HEK293T (cell line): ENCODE measurements at regions not wholly inside any gene's neighbourhood (a gene's known extent, or its start where the extent isn't known, plus 50 kb on each side); places are given as distances from the start of the nearest gene placed in this dataset.

Source experiments
- BHLHE40 ChIP-seq: fragments of 450-650 bp; IDR thresholded peaks from 2 replicates; pipeline ENCODE4 v1.6.1; 2016; ENCODE audit warnings: mild to moderate bottlenecking, moderate library complexity, borderline replicate concordance
- HDGF ChIP-seq: fragments of 450-650 bp; IDR thresholded peaks from 2 replicates; pipeline ENCODE4 v1.6.1; 2017; ENCODE audit warnings: antibody characterized with exemption, borderline replicate concordance
- TARDBP ChIP-seq: fragments of 450-650 bp; IDR thresholded peaks from 2 replicates; pipeline ENCODE4 v1.6.1; 2016

- TF ChIP-seq TARDBP (no peak), HDGF (no peak), BHLHE40 (no peak)
Measured at GRCh38 chr13:109913186-109913585, 126.8 kb upstream of the IRS2 start.
